Raji (cell line): ENCODE measurements at regions not wholly inside any gene's neighbourhood (a gene's known extent, or its start where the extent isn't known, plus 50 kb on each side); places are given as distances from the start of the nearest gene placed in this dataset.

Source experiments
- POLR2A ChIP-seq: IDR thresholded peaks from 2 replicates; pipeline ENCODE4 v1.6.1; 2011; ENCODE audit warnings: low read depth, low read length, control low read depth; ENCODE audit not compliant: insufficient read depth

- no peak for TF ChIP-seq POLR2A
Measured at GRCh38 chr6:11324453-11325015, 92.1 kb upstream of the NEDD9 start.

- no peak for TF ChIP-seq POLR2A
Measured at GRCh38 chr6:11323666-11324452, 91.4 kb upstream of the NEDD9 start.

GRCh38 chr6:11322252-11322885, 89.9 kb upstream of the NEDD9 start:
- no peak for TF ChIP-seq POLR2A

GRCh38 chr6:11320914-11321597, 88.6 kb upstream of the NEDD9 start:
- TF ChIP-seq POLR2A = no peak

DNA sequence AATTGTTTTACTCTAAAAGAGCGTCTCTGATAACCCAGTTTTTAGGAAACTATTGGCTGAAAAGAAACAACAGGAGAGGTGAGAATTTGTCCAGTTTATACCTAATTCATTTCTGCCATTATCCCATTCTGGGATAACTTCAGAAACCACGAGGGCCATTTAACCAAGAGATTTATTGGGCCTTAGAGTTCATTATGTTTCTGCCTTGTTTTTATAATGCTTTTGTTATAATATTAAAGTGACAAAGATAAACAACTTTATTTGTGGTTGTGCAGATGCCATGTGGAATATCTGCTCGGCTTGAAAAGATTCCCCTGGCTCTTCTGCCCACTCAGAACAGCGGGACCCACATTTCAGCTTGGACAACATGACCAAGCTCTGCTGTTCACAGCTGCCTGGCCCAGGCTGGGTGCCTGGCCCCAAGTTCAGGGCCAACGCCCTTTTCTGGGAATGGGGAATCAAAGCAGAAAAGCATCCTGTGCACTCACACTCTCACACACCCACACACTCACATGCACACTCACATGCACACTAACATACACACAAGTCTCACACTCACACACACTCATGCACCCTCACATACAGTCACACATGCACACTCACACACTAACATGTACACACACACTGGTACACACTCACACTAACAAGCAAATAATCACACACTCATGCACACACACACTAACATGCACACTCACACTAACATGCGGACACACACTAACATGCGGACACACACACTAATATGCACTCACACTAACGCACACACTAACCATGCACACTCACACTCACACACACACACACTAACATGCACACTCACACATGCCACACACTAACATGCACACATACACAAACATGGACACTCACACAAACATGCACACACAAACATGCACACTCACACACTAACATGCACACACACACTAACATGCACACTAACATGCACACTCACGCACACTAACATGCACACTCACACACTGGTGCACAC, 86.7 kb upstream of the NEDD9 start:
- no peak for TF ChIP-seq POLR2A

DNA sequence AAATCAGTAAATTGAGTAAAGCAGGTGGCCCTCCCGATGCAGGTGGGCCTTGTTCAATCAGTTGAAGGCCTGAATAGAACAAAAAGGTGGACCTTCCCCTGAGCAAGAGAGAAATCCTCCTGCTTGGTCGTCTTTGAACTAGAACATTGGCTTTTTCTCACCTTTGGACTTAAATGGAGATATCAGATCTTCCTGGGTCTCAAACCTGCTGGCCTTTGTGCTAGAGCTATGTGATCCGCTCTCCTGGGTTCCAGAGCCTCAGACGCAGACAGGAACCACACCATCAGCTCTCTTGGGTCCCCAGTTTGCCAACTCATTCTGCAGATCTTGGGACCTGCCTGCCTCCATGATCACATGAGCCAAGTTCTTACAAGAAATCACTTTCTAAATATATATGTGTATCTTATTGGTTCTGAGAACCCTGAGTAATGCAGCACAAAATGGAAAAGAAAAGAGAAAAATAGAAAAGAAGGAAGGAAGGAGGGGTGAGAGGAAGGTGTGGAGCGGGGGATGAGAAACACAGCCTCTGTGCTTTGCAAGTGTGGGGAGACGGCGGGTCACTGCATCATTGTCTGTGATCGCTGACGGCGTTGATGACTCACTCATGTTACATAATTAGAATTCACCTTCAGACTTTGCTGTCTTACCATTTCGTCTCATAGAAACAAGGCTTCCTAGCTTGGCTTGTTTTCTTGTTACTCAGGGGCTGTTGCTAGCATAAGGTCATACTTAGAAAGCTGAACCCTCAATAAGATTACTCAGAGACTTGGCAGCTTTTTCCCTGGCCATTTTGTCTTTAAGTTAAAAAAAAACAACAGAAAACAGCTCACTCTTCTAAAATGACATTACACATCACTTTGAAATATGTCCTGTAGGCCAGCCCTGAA, 85.7 kb upstream of the NEDD9 start:
- TF ChIP-seq POLR2A = no peak

GRCh38 chr6:11315743-11316437, 83.4 kb upstream of the NEDD9 start:
- no peak for TF ChIP-seq POLR2A

- TF ChIP-seq POLR2A = no peak
Measured at GRCh38 chr6:11313207-11313606, 80.7 kb upstream of the NEDD9 start.

- TF ChIP-seq POLR2A = no peak
Measured at GRCh38 chr6:11311970-11312369, 79.5 kb upstream of the NEDD9 start.

- TF ChIP-seq POLR2A = no peak
Measured at GRCh38 chr6:11309947-11310665, 77.6 kb upstream of the NEDD9 start.

DNA sequence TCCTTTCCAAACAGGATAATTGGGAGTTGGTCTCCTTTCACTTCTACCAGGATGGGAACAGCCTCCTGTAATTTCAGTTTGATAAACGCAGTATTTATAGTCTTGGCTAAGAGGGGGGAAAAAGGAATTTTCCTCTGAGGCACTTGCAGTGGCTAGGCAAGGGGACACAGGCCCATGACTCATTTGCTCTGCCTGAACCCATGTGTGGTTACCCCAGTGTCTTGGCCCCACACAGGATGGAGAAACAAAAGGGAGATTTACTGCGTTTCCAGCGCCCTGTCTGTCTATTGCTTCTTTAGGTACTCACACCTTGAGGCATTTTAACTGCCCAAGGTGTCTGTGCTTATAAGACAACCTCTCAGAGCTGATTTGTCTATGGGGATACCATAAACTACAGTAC, 74.8 kb upstream of the NEDD9 start:
- TF ChIP-seq POLR2A = no peak

DNA sequence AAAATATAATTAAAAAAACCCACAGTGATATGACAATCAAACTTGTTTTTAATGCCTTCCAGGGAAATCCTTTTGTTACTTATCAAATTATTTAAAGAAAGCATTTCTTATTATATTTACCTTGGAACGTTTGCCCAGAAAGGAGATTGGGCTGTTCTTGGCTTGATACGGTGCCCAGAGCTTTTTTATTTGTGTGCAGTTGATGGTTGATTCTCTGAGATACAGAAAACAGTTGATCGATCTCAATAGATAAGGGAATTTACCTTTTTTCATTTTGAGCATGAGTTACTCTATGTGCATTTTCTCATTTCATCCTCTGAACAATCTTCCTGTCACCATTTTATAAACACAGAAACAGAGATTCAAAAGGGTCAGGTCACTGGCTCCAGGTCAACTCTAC, 72.5 kb upstream of the NEDD9 start:
- no peak for TF ChIP-seq POLR2A
